ENCODE measurements at regions not wholly inside any gene's neighbourhood (a gene's known extent, or its start where the extent isn't known, plus 50 kb on each side); places are given as distances from the start of the nearest gene placed in this dataset.

GRCh38 chr2:59677158-59677557, 876.3 kb downstream of the BCL11A start:
- ChIA-PET POLR2A (no interaction called here), CTCF (no interaction called here)
- Mint-ChIP-seq H3K9me3 (ENCODE audit: low read depth) (peaks cover 2% of the 10 kb centered on the region), H3K4me3 (no peak overlapping the region), H3K27me3 (no peaks in the 10 kb centered on the region), H3K27ac (no peak overlapping the region), H3K4me1 (no peaks in the 10 kb centered on the region), H3K36me3 (ENCODE audit: low read depth) (no peaks in the 10 kb centered on the region)
- no peak for ATAC-seq
- DNase-seq, result no peak
- intact Hi-C loops (cut with DNase I, micrococcal nuclease), result no loop called here

- intact Hi-C loops (cut with DNase I, micrococcal nuclease), result no loop called here
- ChIA-PET CTCF (no interaction called here), POLR2A (no interaction called here)
- DNase-seq (no peak), ATAC-seq (no peak)
- Mint-ChIP-seq H3K36me3 (ENCODE audit: low read depth) (no peaks in the 10 kb centered on the region), H3K4me1 (no peaks in the 10 kb centered on the region), H3K4me3 (no peak overlapping the region), H3K27ac (no peak overlapping the region), H3K27me3 (no peaks in the 10 kb centered on the region), H3K9me3 (ENCODE audit: low read depth) (no peaks in the 10 kb centered on the region)
These were observed 879.4 kb downstream of the BCL11A start for GRCh38 chr2:59674100-59674499.

GRCh38 chr2:59665021-59665420, 888.4 kb downstream of the BCL11A start:
- no peak for DNase-seq
- H3K36me3 Mint-ChIP-seq (ENCODE audit: low read depth), result no peaks in the 10 kb centered on the region
- no peaks in the 10 kb centered on the region for H3K27me3 Mint-ChIP-seq
- H3K4me1 Mint-ChIP-seq, result no peaks in the 10 kb centered on the region
- ATAC-seq, result no peak
- H3K27ac Mint-ChIP-seq, result no peak overlapping the region
- POLR2A ChIA-PET, result no interaction called here
- intact Hi-C loops (cut with DNase I, micrococcal nuclease), result no loop called here
- CTCF ChIA-PET, result no interaction called here
- H3K9me3 Mint-ChIP-seq (ENCODE audit: low read depth), result no peaks in the 10 kb centered on the region
- no peak overlapping the region for H3K4me3 Mint-ChIP-seq

GRCh38 chr2:59662127-59662861, 891.2 kb downstream of the BCL11A start:
- no peak for ATAC-seq
- no peaks in the 10 kb centered on the region for H3K4me1 Mint-ChIP-seq
- no peak overlapping the region for H3K4me3 Mint-ChIP-seq

GRCh38 chr2:59660262-59660661, 893.2 kb downstream of the BCL11A start:
- Mint-ChIP-seq H3K4me1 (no peaks in the 10 kb centered on the region), H3K27ac (no peak overlapping the region), H3K36me3 (ENCODE audit: low read depth) (no peaks in the 10 kb centered on the region), H3K4me3 (no peak overlapping the region), H3K9me3 (ENCODE audit: low read depth) (no peaks in the 10 kb centered on the region), H3K27me3 (no peaks in the 10 kb centered on the region)
- ATAC-seq (no peak), DNase-seq (no peak)
- POLR2A ChIA-PET, result no interaction called here
- intact Hi-C loops (cut with DNase I, micrococcal nuclease), result no loop called here
- CTCF ChIA-PET, result interaction anchor here (1.7 kb wide), 1 partner anchor 10 kb away, joined by 5 read pairs; no protein-coding TSS in a partner anchor

More at GRCh38 chr2:59662127-59662861, 891.2 kb downstream of the BCL11A start:
- no peaks in the 10 kb centered on the region for H3K9me3 Mint-ChIP-seq (ENCODE audit: low read depth)
- DNase-seq, result no peak
- intact Hi-C loops (cut with DNase I, micrococcal nuclease), result no loop called here
- H3K27ac Mint-ChIP-seq, result no peak overlapping the region
- ChIA-PET POLR2A (no interaction called here), CTCF (no interaction called here)
- no peaks in the 10 kb centered on the region for H3K27me3 Mint-ChIP-seq
- H3K36me3 Mint-ChIP-seq (ENCODE audit: low read depth), result no peaks in the 10 kb centered on the region

GRCh38 chr2:59658906-59659635, 894.4 kb downstream of the BCL11A start:
- intact Hi-C loops (cut with DNase I, micrococcal nuclease), result no loop called here
- no peak overlapping the region for H3K4me3 Mint-ChIP-seq
- no peaks in the 10 kb centered on the region for H3K4me1 Mint-ChIP-seq
- ATAC-seq (no peak), DNase-seq (no peak)
- no peaks in the 10 kb centered on the region for H3K9me3 Mint-ChIP-seq (ENCODE audit: low read depth)
- H3K36me3 Mint-ChIP-seq (ENCODE audit: low read depth), result no peaks in the 10 kb centered on the region
- POLR2A ChIA-PET, result no interaction called here
- no peak overlapping the region for H3K27ac Mint-ChIP-seq
- CTCF ChIA-PET, result no interaction called here
- H3K27me3 Mint-ChIP-seq, result no peaks in the 10 kb centered on the region

GRCh38 chr2:59655809-59656208, 897.6 kb downstream of the BCL11A start:
- no peak overlapping the region for H3K4me3 Mint-ChIP-seq
- no peaks in the 10 kb centered on the region for H3K36me3 Mint-ChIP-seq (ENCODE audit: low read depth)
- DNase-seq, result no peak
- no peaks in the 10 kb centered on the region for H3K27me3 Mint-ChIP-seq
- ChIA-PET CTCF (no interaction called here), POLR2A (no interaction called here)
- no peaks in the 10 kb centered on the region for H3K4me1 Mint-ChIP-seq
- H3K9me3 Mint-ChIP-seq (ENCODE audit: low read depth), result no peaks in the 10 kb centered on the region
- ATAC-seq, result no peak
- H3K27ac Mint-ChIP-seq, result no peak overlapping the region
- intact Hi-C loops (cut with DNase I, micrococcal nuclease), result no loop called here

- Mint-ChIP-seq H3K4me3 (no peak overlapping the region), H3K4me1 (no peaks in the 10 kb centered on the region), H3K27ac (no peak overlapping the region), H3K27me3 (no peaks in the 10 kb centered on the region), H3K9me3 (ENCODE audit: low read depth) (no peaks in the 10 kb centered on the region), H3K36me3 (ENCODE audit: low read depth) (no peaks in the 10 kb centered on the region)
- ATAC-seq (no peak), DNase-seq (no peak)
- ChIA-PET POLR2A (no interaction called here), CTCF (no interaction called here)
- intact Hi-C loops (cut with DNase I, micrococcal nuclease), result no loop called here
These were observed 898.7 kb downstream of the BCL11A start for GRCh38 chr2:59654710-59655109.

- Mint-ChIP-seq H3K4me3 (no peak overlapping the region), H3K4me1 (no peaks in the 10 kb centered on the region), H3K27ac (no peak overlapping the region), H3K9me3 (ENCODE audit: low read depth) (no peaks in the 10 kb centered on the region), H3K27me3 (no peaks in the 10 kb centered on the region), H3K36me3 (ENCODE audit: low read depth) (no peaks in the 10 kb centered on the region)
- ChIA-PET POLR2A (no interaction called here), CTCF (interaction anchor here (0.8 kb wide), 1 partner anchor 45 kb away, joined by 3 read pairs; no protein-coding TSS in a partner anchor)
- ATAC-seq (no peak), DNase-seq (no peak)
- intact Hi-C loops (cut with DNase I, micrococcal nuclease), result no loop called here
These were observed 900.3 kb downstream of the BCL11A start for GRCh38 chr2:59653164-59653563.

- H3K9me3 Mint-ChIP-seq (ENCODE audit: low read depth), result no peaks in the 10 kb centered on the region
- no peak overlapping the region for H3K27ac Mint-ChIP-seq
- DNase-seq (no peak), ATAC-seq (no peak)
- H3K4me3 Mint-ChIP-seq, result no peak overlapping the region
- no peaks in the 10 kb centered on the region for H3K27me3 Mint-ChIP-seq
- CTCF ChIA-PET, result no interaction called here
- no peaks in the 10 kb centered on the region for H3K36me3 Mint-ChIP-seq (ENCODE audit: low read depth)
- POLR2A ChIA-PET, result no interaction called here
- intact Hi-C loops (cut with DNase I, micrococcal nuclease), result no loop called here
- no peaks in the 10 kb centered on the region for H3K4me1 Mint-ChIP-seq
These were observed 922.7 kb downstream of the BCL11A start for GRCh38 chr2:59630789-59631188.

- intact Hi-C loops (cut with DNase I, micrococcal nuclease), result no loop called here
- no peaks in the 10 kb centered on the region for H3K9me3 Mint-ChIP-seq (ENCODE audit: low read depth)
- H3K36me3 Mint-ChIP-seq (ENCODE audit: low read depth), result no peaks in the 10 kb centered on the region
- DNase-seq (no peak), ATAC-seq (no peak)
- ChIA-PET POLR2A (no interaction called here), CTCF (interaction anchor here (1.0 kb wide), 1 partner anchor 58 kb away, joined by 4 read pairs; no protein-coding TSS in a partner anchor)
- no peaks in the 10 kb centered on the region for H3K27me3 Mint-ChIP-seq
- no peak overlapping the region for H3K4me3 Mint-ChIP-seq
- no peaks in the 10 kb centered on the region for H3K4me1 Mint-ChIP-seq
- no peak overlapping the region for H3K27ac Mint-ChIP-seq
These were observed 925.9 kb downstream of the BCL11A start for GRCh38 chr2:59627599-59627998.

GRCh38 chr2:59622599-59623308, 930.7 kb downstream of the BCL11A start:
- CTCF ChIA-PET, result interaction anchor here (0.7 kb wide), 1 partner anchor 63 kb away, joined by 4 read pairs; no protein-coding TSS in a partner anchor
- POLR2A ChIA-PET, result no interaction called here

More at GRCh38 chr2:59622599-59623308, 930.7 kb downstream of the BCL11A start:
- H3K27ac Mint-ChIP-seq, result no peak overlapping the region
- peaks cover 3% of the 10 kb centered on the region for H3K9me3 Mint-ChIP-seq (ENCODE audit: low read depth)
- intact Hi-C loops (cut with DNase I, micrococcal nuclease), result no loop called here
- no peak for DNase-seq
- H3K4me3 Mint-ChIP-seq, result no peak overlapping the region
- ATAC-seq, result no peak
- H3K27me3 Mint-ChIP-seq, result no peaks in the 10 kb centered on the region
- H3K36me3 Mint-ChIP-seq (ENCODE audit: low read depth), result no peaks in the 10 kb centered on the region
- no peaks in the 10 kb centered on the region for H3K4me1 Mint-ChIP-seq
